IPS DF 6.9 (cell line): ENCODE measurements at regions not wholly inside any gene's neighbourhood (a gene's known extent, or its start where the extent isn't known, plus 50 kb on each side); places are given as distances from the start of the nearest gene placed in this dataset.

Source experiments
- DNase-seq: peaks from one replicate; pipeline ENCODE4 v3.0.0-alpha.2; 2013; ENCODE audit warnings: low read depth, low spot score
- H3K27ac ChIP-seq: one replicate; pipeline ENCODE4 v1.5.1; 2013; ENCODE audit warnings: low read length, control low read depth
- H3K27me3 ChIP-seq: 2 replicates; pipeline ENCODE4 v1.6.1; 2013; ENCODE audit warnings: mild to moderate bottlenecking, low read length; ENCODE audit not compliant: control insufficient read depth, insufficient read depth
- H3K36me3 ChIP-seq: 2 replicates; pipeline ENCODE4 v1.6.1; 2013; ENCODE audit warnings: low read length; ENCODE audit not compliant: control insufficient read depth, insufficient read depth
- H3K4me1 ChIP-seq: 2 replicates; pipeline ENCODE4 v1.6.1; 2013; ENCODE audit warnings: low read length; ENCODE audit not compliant: control insufficient read depth, insufficient read depth
- H3K4me3 ChIP-seq: 2 replicates; pipeline ENCODE4 v1.5.1; 2013; ENCODE audit warnings: mild to moderate bottlenecking, low read length
- H3K9me3 ChIP-seq: 2 replicates; pipeline ENCODE4 v1.6.1; 2013; ENCODE audit warnings: low read length, inconsistent platforms; ENCODE audit not compliant: control insufficient read depth, insufficient read depth
- whole genome bisulfite sequencing: extraction: QIAGEN DNeasy Blood & Tissue Kit; methylation state at CpG from one replicate; pipeline ENCODE4 v1.1.7; 2013; ENCODE audit warnings: mixed read lengths, missing lambda C conversion rate; ENCODE audit not compliant: insufficient read length, insufficient coverage; 5-methylcytosine and 5-hydroxymethylcytosine counted together

- Histone ChIP-seq H3K27me3 (no peaks in the 10 kb centered on the region), H3K9me3 (no peaks in the 10 kb centered on the region), H3K4me1 (no peaks in the 10 kb centered on the region), H3K27ac (no peak overlapping the region), H3K4me3 (no peak overlapping the region), H3K36me3 (no peaks in the 10 kb centered on the region)
- no CpG with 5 or more reads among the region's 2 CpGs for WGBS
- DNase-seq: no peak
Observed at GRCh38 chr7:10919923-10920322, 53.7 kb upstream of the PHF14 start.
